Astrocyte (in vitro differentiated cells and primary cell): ENCODE measurements at regions not wholly inside any gene's neighbourhood (a gene's known extent, or its start where the extent isn't known, plus 50 kb on each side); places are given as distances from the start of the nearest gene placed in this dataset.

Experiments
- DNase-seq: peaks from one replicate; pipeline ENCODE4 v3.0.0-alpha.2; 2010; ENCODE audit warnings: low read depth
- FAIRE-seq: peaks from 2 replicates; lab custom pipeline; 2011; peaks lifted over from hg19 to GRCh38; lab: Jason Lieb, UNC
- H2AFZ ChIP-seq: 2 replicates; pipeline ENCODE4 v1.6.0; 2012; ENCODE audit warnings: low read depth, low read length, inconsistent platforms
- H3K27ac ChIP-seq: 2 replicates; pipeline ENCODE4 v1.5.1; 2011; ENCODE audit warnings: low read depth, low read length, inconsistent platforms
- H3K27me3 ChIP-seq: 2 replicates; pipeline ENCODE4 v1.6.0; 2011; ENCODE audit warnings: low read length, inconsistent platforms; ENCODE audit not compliant: insufficient read depth
- H3K36me3 ChIP-seq: 2 replicates; pipeline ENCODE4 v1.5.1; 2011; ENCODE audit warnings: low read length, inconsistent platforms; ENCODE audit not compliant: insufficient read depth
- H3K4me1 ChIP-seq: 2 replicates; pipeline ENCODE4 v1.5.1; 2011; ENCODE audit warnings: low read length, inconsistent platforms; ENCODE audit not compliant: insufficient read depth
- H3K4me2 ChIP-seq: 2 replicates; pipeline ENCODE4 v1.6.0; 2012; ENCODE audit warnings: low read length, inconsistent platforms
- H3K4me3 ChIP-seq: 2 replicates; pipeline ENCODE4 v1.5.1; 2011; ENCODE audit warnings: low read depth, mild to moderate bottlenecking, low read length, inconsistent platforms; ENCODE audit not compliant: insufficient read depth
- H3K79me2 ChIP-seq: 2 replicates; pipeline ENCODE4 v1.6.0; 2012; ENCODE audit warnings: mild to moderate bottlenecking, low read length, inconsistent platforms; ENCODE audit not compliant: insufficient read depth
- H3K9ac ChIP-seq: 2 replicates; pipeline ENCODE4 v1.6.0; 2012; ENCODE audit warnings: mild to moderate bottlenecking, low read length, inconsistent platforms
- H3K9me3 ChIP-seq: 2 replicates; pipeline ENCODE4 v1.5.1; 2012; ENCODE audit warnings: low read depth, mild to moderate bottlenecking, low read length, inconsistent platforms; ENCODE audit not compliant: insufficient read depth
- H4K20me1 ChIP-seq: 2 replicates; pipeline ENCODE4 v1.6.0; 2012; ENCODE audit warnings: low read length, inconsistent platforms; ENCODE audit not compliant: insufficient read depth
- H3K27ac Mint-ChIP-seq: one replicate; pipeline ENCODE4 v1.8.0; 2021; ENCODE audit warnings: mild to moderate bottlenecking, mixed read lengths; ENCODE audit not compliant: unreplicated experiment
- H3K27me3 Mint-ChIP-seq: one replicate; pipeline ENCODE4 v1.8.0; 2021; ENCODE audit warnings: low read depth, mixed read lengths; ENCODE audit not compliant: unreplicated experiment
- H3K36me3 Mint-ChIP-seq: one replicate; pipeline ENCODE4 v1.8.0; 2021; ENCODE audit warnings: low read depth, mixed read lengths; ENCODE audit not compliant: unreplicated experiment
- H3K4me1 Mint-ChIP-seq: one replicate; pipeline ENCODE4 v1.8.0; 2021; ENCODE audit warnings: low read depth, mixed read lengths; ENCODE audit not compliant: unreplicated experiment
- H3K4me3 Mint-ChIP-seq: one replicate; pipeline ENCODE4 v1.8.0; 2021; ENCODE audit warnings: mild to moderate bottlenecking, moderate library complexity, mixed read lengths; ENCODE audit not compliant: unreplicated experiment
- H3K9me3 Mint-ChIP-seq: one replicate; pipeline ENCODE4 v1.8.0; 2021; ENCODE audit warnings: mild to moderate bottlenecking, mixed read lengths; ENCODE audit not compliant: unreplicated experiment
- EZH2 ChIP-seq: IDR thresholded peaks from 2 replicates; pipeline ENCODE4 v1.6.1; 2012; ENCODE audit warnings: mild to moderate bottlenecking, low read length, inconsistent platforms; ENCODE audit not compliant: insufficient read depth
- TF ChIP-seq, protein P1 (sequence below): IDR thresholded peaks from 2 replicates; pipeline ENCODE4 v1.5.1; 2011; ENCODE audit warnings: low read depth, mild to moderate bottlenecking, inconsistent platforms, low read length, moderate library complexity; ENCODE audit not compliant: insufficient read depth

GRCh38 chr6:37554480-37554819, 54.8 kb upstream of the CCDC167 start:
- peak overlapping the region; percentile 33 for H3K4me3 ChIP-seq
- H3K36me3 ChIP-seq = no peaks in the 10 kb centered on the region
- no peak overlapping the region for H3K4me3 Mint-ChIP-seq
- no peaks in the 10 kb centered on the region for H3K79me2 ChIP-seq
- no peak for TF ChIP-seq EZH2
- TF ChIP-seq, protein P1, sequence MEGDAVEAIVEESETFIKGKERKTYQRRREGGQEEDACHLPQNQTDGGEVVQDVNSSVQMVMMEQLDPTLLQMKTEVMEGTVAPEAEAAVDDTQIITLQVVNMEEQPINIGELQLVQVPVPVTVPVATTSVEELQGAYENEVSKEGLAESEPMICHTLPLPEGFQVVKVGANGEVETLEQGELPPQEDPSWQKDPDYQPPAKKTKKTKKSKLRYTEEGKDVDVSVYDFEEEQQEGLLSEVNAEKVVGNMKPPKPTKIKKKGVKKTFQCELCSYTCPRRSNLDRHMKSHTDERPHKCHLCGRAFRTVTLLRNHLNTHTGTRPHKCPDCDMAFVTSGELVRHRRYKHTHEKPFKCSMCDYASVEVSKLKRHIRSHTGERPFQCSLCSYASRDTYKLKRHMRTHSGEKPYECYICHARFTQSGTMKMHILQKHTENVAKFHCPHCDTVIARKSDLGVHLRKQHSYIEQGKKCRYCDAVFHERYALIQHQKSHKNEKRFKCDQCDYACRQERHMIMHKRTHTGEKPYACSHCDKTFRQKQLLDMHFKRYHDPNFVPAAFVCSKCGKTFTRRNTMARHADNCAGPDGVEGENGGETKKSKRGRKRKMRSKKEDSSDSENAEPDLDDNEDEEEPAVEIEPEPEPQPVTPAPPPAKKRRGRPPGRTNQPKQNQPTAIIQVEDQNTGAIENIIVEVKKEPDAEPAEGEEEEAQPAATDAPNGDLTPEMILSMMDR = no peak
- peak overlapping the region; percentile 90 for H3K27ac ChIP-seq
- H3K4me1 Mint-ChIP-seq = peaks cover 35% of the 10 kb centered on the region
- H3K36me3 Mint-ChIP-seq = no peaks in the 10 kb centered on the region
- H3K9me3 Mint-ChIP-seq = no peaks in the 10 kb centered on the region
- peak overlapping the region; percentile 73 for H3K9ac ChIP-seq
- H3K4me1 ChIP-seq = peaks cover 43% of the 10 kb centered on the region
- H4K20me1 ChIP-seq = no peaks in the 10 kb centered on the region
- no peak overlapping the region for H2AFZ ChIP-seq
- FAIRE-seq (no peak), DNase-seq (peak; percentile 66)
- H3K9me3 ChIP-seq = no peaks in the 10 kb centered on the region
- H3K27me3 Mint-ChIP-seq = peaks cover 19% of the 10 kb centered on the region
- H3K27ac Mint-ChIP-seq = no peak overlapping the region
- no peaks in the 10 kb centered on the region for H3K27me3 ChIP-seq
- H3K4me2 ChIP-seq = peak overlapping the region; percentile 70

- DNase-seq (no peak), FAIRE-seq (no peak)
- H3K9me3 Mint-ChIP-seq = no peaks in the 10 kb centered on the region
- peaks cover 40% of the 10 kb centered on the region for H3K4me1 ChIP-seq
- no peak overlapping the region for H3K4me2 ChIP-seq
- H3K79me2 ChIP-seq = no peaks in the 10 kb centered on the region
- no peak overlapping the region for H2AFZ ChIP-seq
- no peaks in the 10 kb centered on the region for H3K27me3 ChIP-seq
- no peak overlapping the region for H3K9ac ChIP-seq
- no peak overlapping the region for H3K27ac Mint-ChIP-seq
- H3K27ac ChIP-seq = no peak overlapping the region
- no peaks in the 10 kb centered on the region for H3K36me3 Mint-ChIP-seq
- no peaks in the 10 kb centered on the region for H3K36me3 ChIP-seq
- no peaks in the 10 kb centered on the region for H4K20me1 ChIP-seq
- TF ChIP-seq, protein P1 = no peak
- no peak overlapping the region for H3K4me3 ChIP-seq
- no peaks in the 10 kb centered on the region for H3K27me3 Mint-ChIP-seq
- H3K9me3 ChIP-seq = no peaks in the 10 kb centered on the region
- peaks cover 28% of the 10 kb centered on the region for H3K4me1 Mint-ChIP-seq
- no peak overlapping the region for H3K4me3 Mint-ChIP-seq
Observed at GRCh38 chr6:37552267-37552666, 52.6 kb upstream of the CCDC167 start.

DNA sequence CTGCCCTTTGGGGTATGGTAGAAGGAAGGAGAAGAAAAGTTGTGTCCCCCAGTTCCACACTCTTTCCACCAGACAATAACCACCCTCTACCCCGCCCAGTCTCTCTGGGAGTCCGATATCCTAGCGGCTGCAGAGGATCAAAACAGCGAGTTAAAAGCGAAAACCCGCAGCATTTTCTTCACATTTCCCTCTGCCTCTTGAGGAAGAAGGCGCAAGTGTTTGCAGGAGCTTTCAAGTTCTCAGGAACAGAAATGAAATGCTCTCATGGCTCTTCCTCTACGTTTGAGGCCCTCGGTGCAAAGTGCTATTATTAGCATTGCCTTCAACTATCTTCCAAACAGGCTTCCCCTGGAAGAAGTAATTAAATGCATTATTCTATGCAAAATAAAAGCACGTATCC, 52.2 kb upstream of the CCDC167 start:
- H3K4me3 ChIP-seq = no peak overlapping the region

More for the DNA sequence above, 52.2 kb upstream of the CCDC167 start:
- TF ChIP-seq EZH2 = no peak
- TF ChIP-seq, protein P1 = no peak
- Mint-ChIP-seq H3K4me3 (no peak overlapping the region), H3K36me3 (no peaks in the 10 kb centered on the region), H3K27me3 (no peaks in the 10 kb centered on the region), H3K4me1 (peaks cover 28% of the 10 kb centered on the region), H3K9me3 (no peaks in the 10 kb centered on the region), H3K27ac (no peak overlapping the region)
- peaks cover 37% of the 10 kb centered on the region for H3K4me1 ChIP-seq
- no peaks in the 10 kb centered on the region for H3K79me2 ChIP-seq
- H3K36me3 ChIP-seq = no peaks in the 10 kb centered on the region
- no peaks in the 10 kb centered on the region for H3K9me3 ChIP-seq
- no peak for DNase-seq
- H2AFZ ChIP-seq = no peak overlapping the region
- FAIRE-seq = no peak
- H4K20me1 ChIP-seq = no peaks in the 10 kb centered on the region
- no peak overlapping the region for H3K9ac ChIP-seq
- H3K27ac ChIP-seq = no peak overlapping the region
- no peaks in the 10 kb centered on the region for H3K27me3 ChIP-seq
- no peak overlapping the region for H3K4me2 ChIP-seq
